HG03159 (cell line): ENCODE measurements at regions not wholly inside any gene's neighbourhood (a gene's known extent, or its start where the extent isn't known, plus 50 kb on each side); places are given as distances from the start of the nearest gene placed in this dataset.
"Not testable (repeated sequence)": the region's sequence is repeated elsewhere in the genome, so short reads cannot be mapped to it uniquely, and the experiment has no call there.

ENCODE experiments used
- ATAC-seq: cut with Tn5 transposase; IDR thresholded peaks from one replicate; pipeline ENCODE4 v1.9.1; 2021; ENCODE audit warnings: mild to moderate bottlenecking, moderate library complexity; ENCODE audit not compliant: unreplicated experiment

- no peak for ATAC-seq
Measured at GRCh38 chr14:105939810-105940508, 413.6 kb downstream of the TMEM121 start.

- no peak for ATAC-seq
Measured at GRCh38 chr14:105940534-105941225, 414.3 kb downstream of the TMEM121 start.

- no peak for ATAC-seq
Measured at GRCh38 chr14:105941226-105942166, 415.1 kb downstream of the TMEM121 start.

- not testable (repeated sequence) for ATAC-seq
Measured at GRCh38 chr14:105942725-105943124, 416.3 kb downstream of the TMEM121 start.

GRCh38 chr14:105943973-105944602 lies 417.7 kb downstream of the TMEM121 start:
- no peak for ATAC-seq

- ATAC-seq: no peak
Measured at GRCh38 chr14:105944632-105945610, 418.5 kb downstream of the TMEM121 start.

GRCh38 chr14:105945896-105946295 lies 419.5 kb downstream of the TMEM121 start:
- no peak for ATAC-seq

- ATAC-seq: no peak
Measured at GRCh38 chr14:105947599-105947998, 421.2 kb downstream of the TMEM121 start.

GRCh38 chr14:105948955-105949354 lies 422.6 kb downstream of the TMEM121 start:
- ATAC-seq: not testable (repeated sequence)

- ATAC-seq: not testable (repeated sequence)
Measured at GRCh38 chr14:105950364-105950892, 424.0 kb downstream of the TMEM121 start.

- ATAC-seq: no peak
Measured at GRCh38 chr14:105951399-105951798, 425.0 kb downstream of the TMEM121 start.

- no peak for ATAC-seq
Measured at GRCh38 chr14:105952222-105952621, 425.8 kb downstream of the TMEM121 start.

- ATAC-seq: no peak
Measured at GRCh38 chr14:105952826-105953225, 426.4 kb downstream of the TMEM121 start.

GRCh38 chr14:105961625-105962024 lies 435.2 kb downstream of the TMEM121 start:
- ATAC-seq: not testable (repeated sequence)

GRCh38 chr14:105962532-105962931 lies 436.1 kb downstream of the TMEM121 start:
- no peak for ATAC-seq

GRCh38 chr14:105968291-105968690 lies 441.9 kb downstream of the TMEM121 start:
- ATAC-seq: no peak

- ATAC-seq: not testable (repeated sequence)
Measured at GRCh38 chr14:105969026-105969425, 442.6 kb downstream of the TMEM121 start.

GRCh38 chr14:105970821-105971220 lies 444.4 kb downstream of the TMEM121 start:
- not testable (repeated sequence) for ATAC-seq
